Stimulated activated naive B cell treated with anti-CD40 and anti-IgM and Interleukin-4, amounts not matched to agents 10 μg/mL and 1 μg/mL and 100 μg/mL, for 72 hours (primary cell): ENCODE measurements at regions not wholly inside any gene's neighbourhood (a gene's known extent, or its start where the extent isn't known, plus 50 kb on each side); places are given as distances from the start of the nearest gene placed in this dataset.
A peak's percentile ranks its signal among the peaks of the same experiment; 100 is the strongest.

Experiments
- ATAC-seq, 2 donors: fragments of 150-1000 bp; cut with Tn5 transposase; replicated peaks; 2 replicates each; pipeline ENCODE4 v1.10.0; 2021; ENCODE audit warnings: moderate library complexity in 1 of 2
- DNase-seq: peaks from one replicate; pipeline ENCODE4 v3.0.0; 2021
- H3K27ac Mint-ChIP-seq: one replicate; pipeline ENCODE4 v1.8.0; 2022; ENCODE audit warnings: mild to moderate bottlenecking, mixed read lengths
- H3K27me3 Mint-ChIP-seq, 2 donors: one replicate each; pipeline ENCODE4 v1.8.0; 2022; ENCODE audit warnings: mixed read lengths in 2 of 2
- H3K36me3 Mint-ChIP-seq, 2 donors: one replicate each; pipeline ENCODE4 v1.8.0; 2022; ENCODE audit warnings: mixed read lengths in 2 of 2, mild to moderate bottlenecking in 1 of 2
- H3K4me1 Mint-ChIP-seq, 2 donors: one replicate each; pipeline ENCODE4 v1.8.0; 2022; ENCODE audit warnings: mixed read lengths in 2 of 2, mild to moderate bottlenecking in 1 of 2
- H3K4me3 Mint-ChIP-seq, 2 donors: one replicate each; pipeline ENCODE4 v1.8.0; 2022; ENCODE audit warnings: mild to moderate bottlenecking in 2 of 2, mixed read lengths in 2 of 2, moderate library complexity in 1 of 2
- H3K9me3 Mint-ChIP-seq, 2 donors: one replicate each; pipeline ENCODE4 v1.8.0; 2022; ENCODE audit warnings: mixed read lengths in 2 of 2, mild to moderate bottlenecking in 1 of 2

GRCh38 chr21:16034446-16035190 is 304.8 kb downstream of the USP25 start:
- H3K36me3 Mint-ChIP-seq, result no peaks in the 10 kb centered on the region
- ATAC-seq, result no peak

GRCh38 chr21:16037421-16037955 is 307.7 kb downstream of the USP25 start:
- peaks cover 5 to 6% of the 10 kb centered on the region in 2 donors for H3K9me3 Mint-ChIP-seq

More at GRCh38 chr21:16034446-16035190, 304.8 kb downstream of the USP25 start:
- H3K9me3 Mint-ChIP-seq, result peaks cover 5 to 6% of the 10 kb centered on the region in 2 donors
- no peaks in the 10 kb centered on the region for H3K27me3 Mint-ChIP-seq
- H3K4me3 Mint-ChIP-seq, result no peak overlapping the region
- H3K4me1 Mint-ChIP-seq, result no peaks in the 10 kb centered on the region
- H3K27ac Mint-ChIP-seq, result peak overlapping the region; percentile 2
- DNase-seq, result no peak

GRCh38 chr21:16040601-16041000 is 310.8 kb downstream of the USP25 start:
- H3K36me3 Mint-ChIP-seq, result no peaks in the 10 kb centered on the region
- no peak for DNase-seq
- H3K4me3 Mint-ChIP-seq, result no peak overlapping the region
- H3K27me3 Mint-ChIP-seq, result no peaks in the 10 kb centered on the region
- H3K4me1 Mint-ChIP-seq, result no peaks in the 10 kb centered on the region
- ATAC-seq, result no peak
- no peak overlapping the region for H3K27ac Mint-ChIP-seq
- peaks cover 5 to 6% of the 10 kb centered on the region in 2 donors for H3K9me3 Mint-ChIP-seq

More at GRCh38 chr21:16037421-16037955, 307.7 kb downstream of the USP25 start:
- ATAC-seq, result no peak
- no peaks in the 10 kb centered on the region for H3K27me3 Mint-ChIP-seq
- no peak overlapping the region for H3K27ac Mint-ChIP-seq
- DNase-seq, result no peak
- H3K4me3 Mint-ChIP-seq, result no peak overlapping the region
- H3K4me1 Mint-ChIP-seq, result no peaks in the 10 kb centered on the region
- H3K36me3 Mint-ChIP-seq, result no peaks in the 10 kb centered on the region

GRCh38 chr21:16044676-16045075 is 314.9 kb downstream of the USP25 start:
- H3K27me3 Mint-ChIP-seq, result no peaks in the 10 kb centered on the region
- DNase-seq, result no peak
- H3K4me3 Mint-ChIP-seq, result no peak overlapping the region

GRCh38 chr21:16046656-16047330 is 317.0 kb downstream of the USP25 start:
- Mint-ChIP-seq H3K4me1 (no peaks in the 10 kb centered on the region), H3K9me3 (peaks cover 0 to 3% of the 10 kb centered on the region in 2 donors), H3K27ac (no peak overlapping the region), H3K27me3 (no peaks in the 10 kb centered on the region), H3K4me3 (no peak overlapping the region), H3K36me3 (no peaks in the 10 kb centered on the region)
- ATAC-seq (no peak), DNase-seq (no peak)

More at GRCh38 chr21:16044676-16045075, 314.9 kb downstream of the USP25 start:
- no peaks in the 10 kb centered on the region for H3K4me1 Mint-ChIP-seq
- peaks cover 0 to 2% of the 10 kb centered on the region in 2 donors for H3K9me3 Mint-ChIP-seq
- no peak for ATAC-seq
- no peak overlapping the region for H3K27ac Mint-ChIP-seq
- no peaks in the 10 kb centered on the region for H3K36me3 Mint-ChIP-seq

GRCh38 chr21:16047904-16048303 is 318.1 kb downstream of the USP25 start:
- no peaks in the 10 kb centered on the region for H3K4me1 Mint-ChIP-seq
- no peak overlapping the region for H3K27ac Mint-ChIP-seq
- peaks cover 0 to 3% of the 10 kb centered on the region in 2 donors for H3K9me3 Mint-ChIP-seq
- DNase-seq, result no peak
- H3K4me3 Mint-ChIP-seq, result no peak overlapping the region
- H3K36me3 Mint-ChIP-seq, result no peaks in the 10 kb centered on the region
- no peaks in the 10 kb centered on the region for H3K27me3 Mint-ChIP-seq
- ATAC-seq, result no peak

GRCh38 chr21:16055014-16055413 is 325.2 kb downstream of the USP25 start:
- no peak for ATAC-seq

GRCh38 chr21:16058896-16059295 is 329.1 kb downstream of the USP25 start:
- Mint-ChIP-seq H3K4me3 (no peak overlapping the region), H3K27ac (no peak overlapping the region), H3K36me3 (no peaks in the 10 kb centered on the region), H3K4me1 (no peaks in the 10 kb centered on the region), H3K9me3 (peaks cover 1 to 3% of the 10 kb centered on the region in 2 donors), H3K27me3 (no peaks in the 10 kb centered on the region)
- DNase-seq (no peak), ATAC-seq (no peak)

More at GRCh38 chr21:16055014-16055413, 325.2 kb downstream of the USP25 start:
- H3K4me1 Mint-ChIP-seq, result no peaks in the 10 kb centered on the region
- peaks cover 0 to 3% of the 10 kb centered on the region in 2 donors for H3K9me3 Mint-ChIP-seq
- H3K27me3 Mint-ChIP-seq, result no peaks in the 10 kb centered on the region
- H3K27ac Mint-ChIP-seq, result no peak overlapping the region
- no peak for DNase-seq
- no peaks in the 10 kb centered on the region for H3K36me3 Mint-ChIP-seq
- H3K4me3 Mint-ChIP-seq, result no peak overlapping the region

- no peak for DNase-seq
- Mint-ChIP-seq H3K27ac (no peak overlapping the region), H3K27me3 (no peaks in the 10 kb centered on the region), H3K4me1 (no peaks in the 10 kb centered on the region), H3K4me3 (no peak overlapping the region), H3K36me3 (no peaks in the 10 kb centered on the region), H3K9me3 (peaks cover 1 to 3% of the 10 kb centered on the region in 2 donors)
- no peak for ATAC-seq
These were observed 330.2 kb downstream of the USP25 start for GRCh38 chr21:16059981-16060380.

- Mint-ChIP-seq H3K9me3 (peaks cover 1 to 3% of the 10 kb centered on the region in 2 donors), H3K4me3 (no peak overlapping the region), H3K4me1 (no peaks in the 10 kb centered on the region), H3K27ac (no peak overlapping the region), H3K36me3 (no peaks in the 10 kb centered on the region), H3K27me3 (no peaks in the 10 kb centered on the region)
- ATAC-seq (no peak), DNase-seq (no peak)
These were observed 331.4 kb downstream of the USP25 start for GRCh38 chr21:16061194-16061593.

GRCh38 chr21:16069178-16070112 is 339.7 kb downstream of the USP25 start:
- H3K4me3 Mint-ChIP-seq, result no peak overlapping the region
- H3K4me1 Mint-ChIP-seq, result no peaks in the 10 kb centered on the region
- no peak for ATAC-seq
- DNase-seq, result no peak
- H3K36me3 Mint-ChIP-seq, result no peaks in the 10 kb centered on the region
- H3K9me3 Mint-ChIP-seq, result no peaks in the 10 kb centered on the region
- no peaks in the 10 kb centered on the region for H3K27me3 Mint-ChIP-seq
- H3K27ac Mint-ChIP-seq, result no peak overlapping the region

- no peak for DNase-seq
- Mint-ChIP-seq H3K27ac (no peak overlapping the region), H3K36me3 (no peaks in the 10 kb centered on the region), H3K27me3 (no peaks in the 10 kb centered on the region), H3K4me1 (no peaks in the 10 kb centered on the region), H3K4me3 (no peak overlapping the region), H3K9me3 (no peaks in the 10 kb centered on the region)
- ATAC-seq, result no peak
These were observed 340.4 kb downstream of the USP25 start for GRCh38 chr21:16070207-16070651.

- H3K9me3 Mint-ChIP-seq, result no peaks in the 10 kb centered on the region
- no peak for DNase-seq
- no peaks in the 10 kb centered on the region for H3K36me3 Mint-ChIP-seq
These were observed 341.3 kb downstream of the USP25 start for GRCh38 chr21:16071092-16071491.

GRCh38 chr21:16071761-16072160 is 342.0 kb downstream of the USP25 start:
- Mint-ChIP-seq H3K27me3 (no peaks in the 10 kb centered on the region), H3K9me3 (no peaks in the 10 kb centered on the region), H3K4me1 (no peaks in the 10 kb centered on the region), H3K27ac (no peak overlapping the region), H3K36me3 (no peaks in the 10 kb centered on the region), H3K4me3 (no peak overlapping the region)
- ATAC-seq, result no peak
- no peak for DNase-seq

More at GRCh38 chr21:16071092-16071491, 341.3 kb downstream of the USP25 start:
- no peak for ATAC-seq
- H3K27ac Mint-ChIP-seq, result no peak overlapping the region
- H3K4me3 Mint-ChIP-seq, result no peak overlapping the region
- H3K27me3 Mint-ChIP-seq, result no peaks in the 10 kb centered on the region
- no peaks in the 10 kb centered on the region for H3K4me1 Mint-ChIP-seq
